GM18511 (cell line): ENCODE measurements at regions not wholly inside any gene's neighbourhood (a gene's known extent, or its start where the extent isn't known, plus 50 kb on each side); places are given as distances from the start of the nearest gene placed in this dataset.

Experiments
- ATAC-seq: cut with Tn5 transposase; IDR thresholded peaks from one replicate; pipeline ENCODE4 v1.9.1; 2021; ENCODE audit warnings: mild to moderate bottlenecking, moderate library complexity; ENCODE audit not compliant: unreplicated experiment

DNA sequence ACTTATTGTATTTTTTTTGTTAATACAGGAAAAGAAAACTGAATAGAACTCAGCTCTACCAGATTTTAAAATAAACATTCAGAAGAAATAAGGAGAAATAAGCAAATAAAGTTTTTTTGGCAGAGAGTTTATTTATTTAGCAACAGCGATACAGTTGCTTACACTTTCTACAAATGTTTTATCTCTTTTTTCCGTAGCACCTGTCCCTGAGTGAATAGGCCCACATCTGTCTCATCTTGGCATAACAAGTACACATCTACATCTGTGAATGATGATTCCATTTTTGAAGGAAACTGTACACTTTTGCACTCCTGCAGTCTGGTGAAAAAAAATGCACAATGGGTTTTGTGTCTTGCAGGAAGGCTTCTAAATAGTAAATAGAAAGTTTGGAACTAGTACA, 783.6 kb upstream of the ZEB2 start:
- ATAC-seq = no peak

DNA sequence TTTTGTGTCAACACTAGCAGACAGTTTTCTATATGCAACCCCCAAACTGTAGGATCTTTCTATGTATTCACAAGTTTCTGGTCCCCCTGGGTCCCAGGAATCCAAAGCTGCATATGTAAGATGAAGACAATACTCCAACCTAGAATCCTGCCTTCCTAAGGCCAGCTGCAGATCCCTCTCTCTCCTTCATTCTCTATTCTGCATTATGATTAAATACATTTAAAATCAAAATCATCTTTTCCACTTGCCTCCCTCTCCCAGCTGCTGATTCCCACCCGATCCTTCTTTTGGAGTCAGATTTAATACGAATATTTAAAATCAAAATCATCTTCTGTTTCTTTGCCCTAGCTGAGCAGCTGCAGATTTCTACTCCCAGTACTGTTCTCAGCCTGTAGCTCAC, 783.0 kb upstream of the ZEB2 start:
- no peak for ATAC-seq

DNA sequence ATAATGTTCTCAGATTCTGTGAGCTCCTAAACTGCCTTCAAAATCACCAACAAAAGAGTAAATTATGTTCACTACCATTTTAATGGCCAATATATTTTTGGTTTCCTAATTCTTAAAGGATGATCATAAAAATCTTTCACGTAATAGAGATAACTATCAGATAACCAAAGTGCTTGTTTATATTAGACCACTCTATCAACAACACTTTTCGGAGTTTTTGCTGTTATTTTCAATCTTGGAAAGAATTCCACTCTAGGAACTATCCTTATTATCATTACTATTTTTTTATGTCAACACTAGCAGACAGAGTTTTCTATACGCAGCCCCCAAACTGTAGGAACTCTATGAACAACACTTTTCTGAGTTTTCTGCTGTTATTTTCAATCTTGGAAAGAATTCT, 782.5 kb upstream of the ZEB2 start:
- ATAC-seq = no peak

DNA sequence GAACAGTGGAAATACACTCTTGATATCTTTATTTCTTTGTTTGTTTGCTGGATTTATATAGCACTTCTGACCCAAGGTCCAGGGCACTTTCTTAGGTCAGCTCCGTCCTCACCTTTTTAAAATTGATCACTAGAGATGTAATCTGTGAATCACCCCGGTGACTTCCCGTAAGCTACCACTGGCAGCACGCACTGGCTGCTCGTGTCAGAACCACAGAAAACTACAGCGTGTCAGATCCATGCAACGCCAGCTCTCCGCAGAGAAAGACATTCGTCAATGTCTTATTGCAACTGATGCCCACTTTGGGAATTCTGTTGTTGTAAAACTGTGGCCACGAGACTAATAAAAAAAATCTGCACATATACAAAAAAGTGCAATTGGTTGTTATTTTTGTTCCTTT, 779.4 kb upstream of the ZEB2 start:
- ATAC-seq = no peak

DNA sequence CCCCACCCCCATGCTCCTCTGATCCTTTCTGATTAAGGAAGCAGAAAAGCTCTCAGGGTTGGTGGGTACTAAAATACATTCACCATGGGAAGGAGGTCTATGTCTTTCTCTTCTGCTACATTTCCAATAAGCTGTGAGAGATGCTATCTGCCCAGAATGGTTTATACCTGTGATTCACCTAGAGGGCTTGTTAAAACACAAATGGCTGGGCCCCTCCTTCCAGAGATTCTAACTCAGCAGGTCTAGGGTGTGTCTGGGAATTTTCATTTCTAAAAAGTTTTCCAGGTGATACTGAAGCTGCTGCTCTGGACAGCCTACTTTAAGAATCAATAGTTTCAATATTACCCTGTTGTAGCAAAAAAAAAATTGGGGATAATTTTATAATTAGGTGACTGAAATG, 772.2 kb upstream of the ZEB2 start:
- ATAC-seq = no peak

DNA sequence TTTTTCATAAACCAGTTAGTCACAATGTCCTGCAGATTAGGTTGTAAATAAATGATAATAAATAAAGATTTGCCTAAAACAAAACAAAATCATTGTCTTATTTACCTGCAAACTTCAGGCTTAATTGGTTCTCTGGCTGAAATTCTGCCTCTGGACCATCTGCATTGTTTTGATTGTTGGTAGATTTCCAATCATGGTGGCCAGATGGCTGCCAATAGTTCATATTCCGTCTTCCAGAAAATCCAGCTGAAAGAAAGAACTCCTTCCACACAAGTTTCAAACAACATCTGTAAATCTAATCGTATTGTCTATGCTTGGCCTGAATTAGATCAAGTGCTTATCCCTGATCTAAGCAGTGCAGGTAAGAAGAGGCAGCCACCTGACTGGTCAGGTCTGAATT, 771.1 kb upstream of the ZEB2 start:
- ATAC-seq = no peak

DNA sequence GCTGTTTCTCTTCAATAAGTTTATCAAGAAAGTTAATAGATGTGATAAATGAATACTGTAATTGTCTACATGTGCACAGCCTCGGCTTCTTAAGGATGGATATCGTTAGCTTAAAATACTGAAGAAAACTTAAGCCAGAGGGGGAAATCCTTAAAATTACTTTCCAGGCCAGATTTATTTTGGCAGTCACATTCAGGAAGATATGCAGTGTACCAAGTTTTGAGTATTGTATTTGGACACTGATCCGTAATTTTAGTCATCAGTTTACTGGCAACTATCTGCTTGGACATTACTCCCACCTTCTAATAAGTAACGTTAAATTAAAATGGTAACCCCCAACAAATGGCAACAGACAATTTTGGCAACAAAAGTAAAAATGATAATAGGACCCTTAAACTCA, 770.0 kb upstream of the ZEB2 start:
- no peak for ATAC-seq

DNA sequence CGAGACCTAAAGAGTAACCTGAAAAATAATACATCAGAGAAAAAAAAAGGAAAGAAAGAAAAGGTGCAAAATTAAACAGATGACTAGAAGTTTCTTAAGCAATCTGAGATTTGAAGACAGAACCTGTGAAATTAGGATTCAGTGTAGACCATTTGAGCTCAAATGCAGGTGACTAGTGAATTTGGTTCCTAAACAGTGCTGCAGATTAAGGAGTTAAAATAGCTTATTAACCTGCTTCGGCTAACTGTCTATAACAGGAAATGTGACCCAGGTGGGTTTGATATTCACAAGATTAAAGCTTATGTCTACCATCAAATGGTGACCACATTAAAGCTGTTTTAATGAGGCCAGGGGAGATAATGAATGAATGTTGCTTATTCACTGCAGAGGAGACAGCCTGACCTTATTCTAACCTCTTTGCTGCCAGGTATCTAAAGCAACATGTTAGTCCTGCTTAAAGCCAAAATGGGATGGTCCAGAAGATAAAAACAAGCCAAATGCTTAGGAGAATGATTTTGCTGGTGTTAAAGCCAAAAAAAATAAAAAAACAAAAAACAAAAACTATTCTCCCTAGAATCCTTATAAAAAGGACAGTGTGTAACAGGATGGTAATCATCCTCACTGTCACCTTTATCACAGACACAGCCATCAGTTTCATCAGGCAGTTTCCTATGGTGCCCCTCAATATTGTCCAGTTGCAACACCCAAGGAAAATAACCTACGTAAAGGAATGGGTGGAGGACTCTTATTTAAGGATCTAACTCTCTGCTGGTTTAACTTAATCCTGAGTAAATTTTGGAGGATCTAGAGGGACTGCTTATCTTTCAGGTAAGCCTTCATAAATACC, 769.0 kb upstream of the ZEB2 start:
- no peak for ATAC-seq

DNA sequence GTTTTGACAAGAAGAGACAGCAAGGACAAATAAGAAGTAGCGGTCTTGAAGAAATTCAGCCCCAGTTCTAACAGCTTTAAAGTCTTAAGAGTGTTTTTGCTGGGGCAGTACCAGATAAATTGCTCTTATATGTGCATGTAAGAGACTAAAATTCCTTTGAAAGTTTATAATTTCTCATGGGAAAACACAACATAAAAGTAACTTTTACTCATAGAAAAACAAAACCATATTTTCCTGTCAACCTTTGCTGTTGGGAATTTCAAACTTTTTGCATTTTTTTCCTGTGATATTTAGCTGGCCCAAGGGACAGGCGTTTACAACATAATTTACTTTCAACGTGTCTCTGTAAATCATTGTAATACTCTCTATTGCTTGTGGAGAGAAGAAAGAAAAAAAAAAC, 767.8 kb upstream of the ZEB2 start:
- ATAC-seq = no peak

DNA sequence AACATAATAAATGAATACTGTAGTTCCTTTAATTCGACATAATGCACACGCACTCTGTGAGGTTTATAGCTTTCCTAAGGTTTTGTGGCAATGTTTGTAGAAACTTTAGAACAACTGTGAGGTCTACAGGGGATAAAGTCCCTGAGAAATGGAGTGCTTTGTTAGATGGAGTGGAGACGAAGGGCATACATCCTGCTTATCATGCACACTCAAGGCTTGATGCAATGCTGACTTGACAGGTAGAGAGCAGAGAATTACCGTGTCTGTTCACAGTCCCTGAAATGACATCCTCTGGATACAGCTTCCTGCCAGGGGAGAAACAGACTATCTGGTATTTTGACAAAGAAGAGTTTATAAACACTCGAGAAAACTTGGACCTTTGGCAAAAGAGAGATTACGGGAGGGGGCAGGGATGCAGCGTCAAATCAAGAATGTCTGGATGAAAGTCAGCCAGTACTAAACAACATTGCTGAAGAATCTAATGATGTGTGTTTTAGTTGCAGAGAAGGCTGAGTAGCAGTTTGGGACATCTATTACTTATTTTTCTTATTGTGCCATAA, 766.9 kb upstream of the ZEB2 start:
- no peak for ATAC-seq

DNA sequence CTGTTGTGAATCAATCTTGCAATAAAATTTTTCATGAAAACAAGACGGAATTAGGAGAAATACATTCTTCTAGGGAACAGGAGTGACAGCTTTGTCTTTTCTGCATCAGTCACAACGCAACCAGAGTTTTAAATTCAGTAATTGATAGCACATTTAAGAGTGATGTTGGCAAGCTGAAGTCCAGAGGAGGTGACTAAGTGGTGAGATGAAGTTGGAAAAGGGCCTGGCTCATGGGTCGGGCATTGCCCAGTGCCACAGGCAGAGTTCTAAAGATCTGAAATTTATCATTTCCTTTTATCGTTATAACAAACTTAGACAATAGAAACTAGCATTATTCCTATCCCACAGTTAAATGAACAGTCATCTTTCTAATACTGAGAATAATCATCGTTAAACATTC, 764.6 kb upstream of the ZEB2 start:
- no peak for ATAC-seq

DNA sequence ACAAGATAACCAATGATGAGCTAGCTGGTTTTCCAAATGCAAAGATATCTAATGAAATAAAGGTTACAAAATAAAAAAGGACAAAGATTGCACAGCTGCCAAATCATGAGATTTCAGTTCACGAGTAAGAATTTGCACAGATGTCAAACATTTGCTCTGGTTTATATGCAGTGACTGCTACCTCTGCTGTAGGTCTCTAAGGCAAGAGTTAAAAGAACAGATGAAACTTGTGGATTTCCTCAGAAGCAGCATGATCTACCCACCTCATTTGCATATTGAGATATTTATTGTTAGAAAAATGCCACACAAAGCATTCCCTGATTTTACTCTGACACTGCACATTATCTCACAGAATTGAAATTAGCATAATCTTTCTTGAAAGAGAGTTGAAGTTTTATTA, 763.2 kb upstream of the ZEB2 start:
- no peak for ATAC-seq

DNA sequence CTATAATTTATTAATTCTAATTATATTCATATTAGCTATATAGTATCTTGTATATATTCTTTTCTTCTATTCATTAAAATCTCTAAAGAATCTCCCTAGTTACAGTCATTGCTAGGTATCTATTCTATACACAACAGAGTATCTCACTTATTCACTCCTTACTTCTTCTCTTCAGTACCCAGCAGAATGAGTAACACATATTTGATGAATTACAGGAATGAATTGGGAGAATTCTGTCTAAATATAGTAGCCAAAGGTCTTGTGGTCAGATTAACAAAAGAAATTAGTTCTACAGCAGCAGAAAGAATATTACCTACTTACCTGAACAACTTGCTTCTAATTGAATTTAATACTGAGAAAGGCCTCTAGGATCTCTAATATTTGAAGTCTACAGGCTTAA, 758.0 kb upstream of the ZEB2 start:
- ATAC-seq = no peak

DNA sequence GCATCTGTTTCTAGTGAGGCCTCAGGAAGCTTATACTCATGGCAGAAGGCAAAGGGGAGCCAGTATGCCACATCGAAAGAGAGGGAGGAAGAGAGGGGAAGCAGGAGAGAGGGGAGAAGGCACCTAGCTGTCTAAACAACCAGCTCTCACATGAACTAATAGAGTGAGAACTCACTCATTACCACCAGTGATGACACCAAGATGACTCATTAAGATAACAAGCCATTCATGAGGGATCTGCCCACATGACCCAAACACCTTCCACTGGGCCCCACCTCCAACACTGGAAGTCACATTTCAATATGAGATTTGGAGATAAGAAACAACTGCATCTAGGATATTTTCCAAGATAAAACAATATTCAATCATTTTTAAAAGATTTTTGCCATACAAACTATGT, 753.9 kb upstream of the ZEB2 start:
- no peak for ATAC-seq

DNA sequence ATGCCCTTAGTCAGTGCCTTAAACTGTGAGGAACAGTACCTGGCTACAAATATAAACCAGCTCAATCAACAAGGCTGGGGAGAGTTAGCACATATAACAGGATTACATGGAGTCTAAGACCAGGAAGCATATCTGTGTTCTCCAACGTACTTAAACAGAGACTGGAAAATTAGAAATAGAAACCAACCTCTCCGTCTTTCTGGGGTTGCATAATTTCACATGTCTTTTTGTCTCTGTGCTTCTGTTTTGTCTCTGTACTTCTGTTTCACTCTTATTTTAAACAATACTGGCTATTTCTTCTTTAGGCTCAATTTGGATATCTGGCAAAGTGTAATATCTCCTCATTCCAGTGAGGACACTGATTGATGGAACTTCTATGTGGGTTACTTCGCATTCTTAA, 749.0 kb upstream of the ZEB2 start:
- no peak for ATAC-seq

DNA sequence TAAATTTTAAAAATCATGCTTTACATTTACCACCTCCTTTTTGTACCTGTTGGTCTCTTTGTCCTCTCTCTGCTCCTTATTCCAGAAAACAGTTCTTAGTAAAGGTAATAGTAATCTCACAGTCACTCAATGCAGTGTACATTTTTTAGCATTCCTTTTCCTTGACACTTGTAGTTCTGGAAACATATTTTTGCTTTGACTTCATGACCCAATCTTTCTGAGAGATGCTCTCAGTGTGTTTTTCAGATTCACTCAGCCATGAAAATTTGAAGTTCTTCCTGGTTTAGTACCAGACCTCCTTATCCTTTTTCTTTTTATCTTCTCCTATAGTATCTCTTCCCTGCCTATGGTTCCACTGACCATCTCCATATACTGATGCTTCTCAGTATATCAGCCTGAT, 747.5 kb upstream of the ZEB2 start:
- ATAC-seq = no peak

DNA sequence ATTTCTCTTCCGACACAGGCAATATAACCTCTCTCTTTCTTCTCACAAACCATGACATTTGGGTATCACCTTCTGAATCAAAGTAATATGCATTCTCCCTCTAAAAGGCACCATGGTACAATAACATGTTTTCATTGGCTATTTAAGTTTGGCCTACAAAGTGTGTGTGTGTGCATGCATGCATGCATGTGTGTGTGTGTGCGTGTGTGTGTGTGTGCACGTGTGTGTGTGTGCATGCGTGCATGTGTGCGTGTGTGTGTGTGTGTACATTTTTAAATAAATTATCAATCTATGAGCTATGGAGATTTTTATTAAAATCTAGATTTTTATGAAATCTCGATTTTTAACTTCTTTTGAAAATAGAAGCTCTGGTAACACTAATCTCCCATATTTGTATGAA, 745.3 kb upstream of the ZEB2 start:
- no peak for ATAC-seq

DNA sequence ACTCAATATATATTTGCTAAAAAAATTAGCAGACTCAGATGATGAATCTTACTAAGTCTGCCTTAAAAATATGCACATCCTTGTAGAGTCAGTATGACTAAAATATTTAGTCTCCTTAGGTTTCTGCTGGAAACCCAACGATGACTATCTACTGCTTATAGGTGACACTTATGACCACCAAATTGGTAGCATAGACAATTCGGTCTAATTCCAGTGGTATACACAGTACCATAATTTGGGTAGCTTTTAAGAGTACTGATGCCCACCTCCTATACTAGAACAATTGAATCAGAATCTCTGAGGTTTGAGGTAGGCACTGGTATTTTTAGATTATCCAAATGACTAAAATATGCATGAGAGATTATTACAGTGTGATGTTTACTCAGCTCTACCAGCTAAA, 740.8 kb upstream of the ZEB2 start:
- ATAC-seq = no peak

DNA sequence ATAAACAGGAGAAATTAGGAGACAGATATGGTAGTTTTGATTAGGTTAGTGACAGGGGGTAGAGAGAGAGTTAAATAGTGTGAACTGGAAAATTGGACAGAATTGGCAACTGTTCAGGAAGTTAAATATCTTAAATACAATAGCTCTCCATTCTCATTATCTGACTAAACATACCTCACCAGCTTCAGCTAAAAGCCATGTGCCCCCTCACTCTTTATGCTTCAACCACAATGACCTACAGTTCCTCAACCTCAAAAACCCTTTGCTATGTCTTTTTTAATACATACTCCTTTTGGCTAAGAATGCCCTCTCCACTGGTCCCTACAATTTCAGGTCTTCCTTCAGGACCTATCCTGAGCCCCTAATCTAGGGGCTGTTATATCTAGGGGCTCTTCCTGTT, 740.2 kb upstream of the ZEB2 start:
- no peak for ATAC-seq

DNA sequence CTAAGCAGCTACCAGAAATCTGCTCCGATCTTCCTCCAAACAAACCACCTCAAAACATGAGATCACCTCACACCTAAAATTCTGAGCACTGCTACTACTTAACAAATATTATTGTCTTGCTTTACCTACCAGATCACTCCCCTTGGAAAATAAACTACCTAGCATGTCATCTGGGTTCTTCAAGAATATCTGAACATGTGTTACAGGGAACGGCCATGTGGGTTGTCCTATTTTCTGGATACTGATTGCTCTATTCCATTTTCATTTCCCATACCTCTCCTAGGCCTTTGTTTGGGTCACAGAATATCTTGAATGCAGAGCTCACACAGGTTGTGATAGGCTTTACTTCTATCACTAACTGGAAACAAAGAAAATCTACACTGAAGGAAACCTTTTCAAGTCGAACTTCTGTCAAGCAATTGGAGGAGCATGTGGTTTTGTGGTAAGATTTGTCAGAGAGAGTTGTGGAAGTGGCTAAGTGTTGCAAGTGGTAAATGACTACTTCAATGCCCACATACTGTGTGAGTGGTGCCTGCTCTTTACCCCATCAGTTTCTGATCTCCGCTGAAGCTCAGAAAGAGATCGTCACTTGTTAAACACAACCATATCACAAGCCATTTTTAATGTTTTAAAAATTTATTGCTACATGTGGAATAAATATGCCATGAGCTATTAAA, 739.1 kb upstream of the ZEB2 start:
- no peak for ATAC-seq

DNA sequence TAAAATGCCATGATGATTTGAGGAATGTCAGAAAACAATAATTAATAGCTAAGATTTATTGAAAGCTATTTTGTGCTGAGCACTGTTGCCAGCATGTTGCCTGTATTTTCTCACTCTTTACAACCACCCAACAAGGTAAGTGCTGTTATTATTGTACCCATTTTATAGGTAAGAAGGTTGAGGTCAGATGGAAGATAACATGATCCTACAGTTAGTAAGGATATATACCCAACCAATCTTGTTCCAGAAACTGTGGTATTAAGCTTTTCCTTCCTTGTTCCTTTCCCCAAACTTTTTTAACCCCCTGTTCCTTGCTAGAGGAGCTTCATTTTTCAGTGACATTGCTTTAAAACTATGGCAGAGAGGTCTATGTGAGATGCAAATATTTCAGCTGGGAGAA, 738.0 kb upstream of the ZEB2 start:
- no peak for ATAC-seq

DNA sequence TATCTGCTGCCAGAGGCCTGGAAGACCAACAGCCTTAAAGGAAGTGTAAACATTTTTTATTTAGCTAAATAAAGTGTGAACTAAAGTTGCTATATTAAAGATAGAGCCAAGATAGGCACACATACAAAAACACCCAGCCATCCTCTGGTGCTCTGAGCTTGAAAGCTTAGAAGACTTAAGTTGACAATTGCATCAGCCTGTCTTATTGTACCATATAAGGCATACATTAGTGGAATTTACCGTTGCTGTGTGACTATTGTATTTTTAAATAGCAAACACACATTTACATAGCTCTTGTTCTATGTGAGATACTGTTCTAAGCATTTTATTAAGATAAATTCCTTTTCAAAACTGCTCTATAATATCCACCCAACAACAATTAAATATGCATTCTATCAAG, 736.6 kb upstream of the ZEB2 start:
- no peak for ATAC-seq
